ENCODE measurements at regions not wholly inside any gene's neighbourhood (a gene's known extent, or its start where the extent isn't known, plus 50 kb on each side); places are given as distances from the start of the nearest gene placed in this dataset.

GRCh38 chr1:22326931-22327330 is 124.7 kb upstream of the ZBTB40 start:
- TF ChIP-seq CTCF (IDR thresholded peaks at IDR 0.05) (no peak), POLR2A (IDR thresholded peaks at IDR 0.05) (no peak)
